Ovary (tissue), 3 donors: ENCODE measurements at regions not wholly inside any gene's neighbourhood (a gene's known extent, or its start where the extent isn't known, plus 50 kb on each side); places are given as distances from the start of the nearest gene placed in this dataset.

Source experiments
- EP300 ChIP-seq: sonication (generic); formaldehyde crosslinking; IDR thresholded peaks from one replicate; pipeline ENCODE4 v1.6.1; 2017; ENCODE audit warnings: antibody characterized with exemption
- POLR2A ChIP-seq: fragments of 450-650 bp; IDR thresholded peaks from one replicate; pipeline ENCODE4 v1.6.1; 2017; ENCODE audit warnings: antibody characterized with exemption, mild to moderate bottlenecking, moderate library complexity
- TF ChIP-seq, protein P1 (sequence below), 3 donors: fragments of 450-650 bp in 2 of 3; fragments of 200-600 bp in 1 of 3; IDR thresholded peaks; one replicate each; pipeline versions ENCODE4 v1.5.1 to v1.8.0; 2016 to 2022; ENCODE audit warnings: antibody characterized with exemption in 3 of 3, mild to moderate bottlenecking in 1 of 3
- donor health status: DM: no; HTN: no; CAD: no.

DNA sequence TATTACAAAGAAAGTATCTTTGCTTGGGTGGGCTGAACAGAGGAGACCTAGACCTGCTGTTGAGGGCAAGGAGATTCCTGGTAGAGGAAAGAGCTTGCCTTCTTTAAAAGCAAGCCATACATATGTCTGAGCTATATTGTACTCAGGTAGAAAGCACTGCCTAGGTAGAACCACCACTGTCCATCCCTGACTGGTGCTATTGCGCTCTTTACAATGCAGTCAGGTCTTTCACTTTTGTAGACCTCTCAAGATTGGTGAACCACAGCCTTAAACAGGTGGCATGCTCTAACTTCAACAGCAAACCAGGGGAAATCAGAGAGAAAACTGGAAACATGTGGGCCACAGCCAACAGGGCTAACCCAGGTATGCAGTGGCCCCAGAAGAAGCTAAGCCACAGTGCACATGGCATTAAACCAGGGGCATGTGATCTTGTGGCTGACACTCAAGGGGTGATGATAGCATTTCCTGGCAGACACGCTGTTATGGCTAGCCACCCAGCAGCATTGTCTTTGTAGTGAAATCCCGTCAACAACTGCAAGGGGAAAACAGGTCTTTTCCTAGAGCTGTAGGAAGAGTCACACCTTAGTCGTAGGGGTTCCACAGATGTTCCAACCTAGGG is 253.9 kb upstream of the PCSK5 start:
- TF ChIP-seq, protein P1, sequence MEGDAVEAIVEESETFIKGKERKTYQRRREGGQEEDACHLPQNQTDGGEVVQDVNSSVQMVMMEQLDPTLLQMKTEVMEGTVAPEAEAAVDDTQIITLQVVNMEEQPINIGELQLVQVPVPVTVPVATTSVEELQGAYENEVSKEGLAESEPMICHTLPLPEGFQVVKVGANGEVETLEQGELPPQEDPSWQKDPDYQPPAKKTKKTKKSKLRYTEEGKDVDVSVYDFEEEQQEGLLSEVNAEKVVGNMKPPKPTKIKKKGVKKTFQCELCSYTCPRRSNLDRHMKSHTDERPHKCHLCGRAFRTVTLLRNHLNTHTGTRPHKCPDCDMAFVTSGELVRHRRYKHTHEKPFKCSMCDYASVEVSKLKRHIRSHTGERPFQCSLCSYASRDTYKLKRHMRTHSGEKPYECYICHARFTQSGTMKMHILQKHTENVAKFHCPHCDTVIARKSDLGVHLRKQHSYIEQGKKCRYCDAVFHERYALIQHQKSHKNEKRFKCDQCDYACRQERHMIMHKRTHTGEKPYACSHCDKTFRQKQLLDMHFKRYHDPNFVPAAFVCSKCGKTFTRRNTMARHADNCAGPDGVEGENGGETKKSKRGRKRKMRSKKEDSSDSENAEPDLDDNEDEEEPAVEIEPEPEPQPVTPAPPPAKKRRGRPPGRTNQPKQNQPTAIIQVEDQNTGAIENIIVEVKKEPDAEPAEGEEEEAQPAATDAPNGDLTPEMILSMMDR (IDR thresholded peaks at IDR 0.05): no peak
- TF ChIP-seq POLR2A (no peak), EP300 (no peak)
